Omental fat pad (tissue), 3 donors: ENCODE measurements at regions not wholly inside any gene's neighbourhood (a gene's known extent, or its start where the extent isn't known, plus 50 kb on each side); places are given as distances from the start of the nearest gene placed in this dataset.

ENCODE experiments used
- ATAC-seq: fragments of 150-250 bp; one replicate; pipeline ENCODE4 v1.9.1; 2016; ENCODE audit warnings: mild to moderate bottlenecking, moderate library complexity; ENCODE audit not compliant: low FRiP score
- DNase-seq: peaks from one replicate; pipeline ENCODE4 v3.0.0-alpha.2; 2019; ENCODE audit warnings: low spot score
- TF ChIP-seq, protein P1 (sequence below), 3 donors: fragments of 450-650 bp; IDR thresholded peaks; one replicate each; pipeline ENCODE4 v1.5.1; 2016 to 2017; ENCODE audit warnings: antibody characterized with exemption in 3 of 3, mild to moderate bottlenecking in 3 of 3, moderate library complexity in 2 of 3

DNA sequence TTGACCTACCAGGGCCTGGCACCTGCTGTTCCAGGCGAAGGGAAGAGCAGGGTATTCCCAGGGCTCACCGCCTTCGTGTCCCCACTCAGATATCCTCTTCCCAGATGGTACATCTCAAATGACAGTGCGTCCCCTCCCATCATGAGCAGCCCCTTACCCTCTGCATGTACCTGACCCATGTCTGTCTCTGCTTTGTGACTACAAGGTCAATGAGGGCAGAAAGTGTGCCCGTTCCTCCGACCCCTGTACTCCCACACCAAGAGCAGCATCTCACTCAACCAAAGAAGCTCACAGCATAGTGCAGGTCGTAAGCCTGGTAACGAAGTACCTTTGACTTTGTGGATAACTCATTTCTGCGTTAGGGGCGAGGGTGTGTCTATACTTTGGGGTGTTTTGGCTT, 142.6 kb downstream of the KATNIP start:
- TF ChIP-seq, protein P1, sequence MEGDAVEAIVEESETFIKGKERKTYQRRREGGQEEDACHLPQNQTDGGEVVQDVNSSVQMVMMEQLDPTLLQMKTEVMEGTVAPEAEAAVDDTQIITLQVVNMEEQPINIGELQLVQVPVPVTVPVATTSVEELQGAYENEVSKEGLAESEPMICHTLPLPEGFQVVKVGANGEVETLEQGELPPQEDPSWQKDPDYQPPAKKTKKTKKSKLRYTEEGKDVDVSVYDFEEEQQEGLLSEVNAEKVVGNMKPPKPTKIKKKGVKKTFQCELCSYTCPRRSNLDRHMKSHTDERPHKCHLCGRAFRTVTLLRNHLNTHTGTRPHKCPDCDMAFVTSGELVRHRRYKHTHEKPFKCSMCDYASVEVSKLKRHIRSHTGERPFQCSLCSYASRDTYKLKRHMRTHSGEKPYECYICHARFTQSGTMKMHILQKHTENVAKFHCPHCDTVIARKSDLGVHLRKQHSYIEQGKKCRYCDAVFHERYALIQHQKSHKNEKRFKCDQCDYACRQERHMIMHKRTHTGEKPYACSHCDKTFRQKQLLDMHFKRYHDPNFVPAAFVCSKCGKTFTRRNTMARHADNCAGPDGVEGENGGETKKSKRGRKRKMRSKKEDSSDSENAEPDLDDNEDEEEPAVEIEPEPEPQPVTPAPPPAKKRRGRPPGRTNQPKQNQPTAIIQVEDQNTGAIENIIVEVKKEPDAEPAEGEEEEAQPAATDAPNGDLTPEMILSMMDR (IDR thresholded peaks at IDR 0.05): no peak
- DNase-seq (no peak), ATAC-seq (no peak)

DNA sequence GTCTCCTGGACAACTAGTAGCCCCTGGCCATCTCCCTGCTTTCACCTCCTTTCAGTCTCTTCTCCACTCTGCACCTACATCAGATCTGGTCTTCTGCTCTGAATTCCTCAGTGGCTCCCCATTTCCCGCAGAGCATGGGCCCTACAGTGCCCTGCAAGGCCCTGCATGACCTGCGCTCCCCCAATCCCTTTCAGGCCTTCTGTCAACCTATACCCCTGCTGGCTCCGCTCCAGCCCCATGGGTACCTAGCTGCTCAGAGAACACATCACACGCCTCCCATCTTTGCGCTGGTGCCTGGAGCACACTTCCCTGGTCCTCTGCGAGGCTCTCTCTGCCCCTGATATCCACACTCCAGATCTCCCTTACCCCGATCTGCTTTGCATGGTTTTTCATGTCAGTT, 145.2 kb downstream of the KATNIP start:
- TF ChIP-seq, protein P1 (IDR thresholded peaks at IDR 0.05): no peak
- no peak for ATAC-seq
- DNase-seq: no peak

DNA sequence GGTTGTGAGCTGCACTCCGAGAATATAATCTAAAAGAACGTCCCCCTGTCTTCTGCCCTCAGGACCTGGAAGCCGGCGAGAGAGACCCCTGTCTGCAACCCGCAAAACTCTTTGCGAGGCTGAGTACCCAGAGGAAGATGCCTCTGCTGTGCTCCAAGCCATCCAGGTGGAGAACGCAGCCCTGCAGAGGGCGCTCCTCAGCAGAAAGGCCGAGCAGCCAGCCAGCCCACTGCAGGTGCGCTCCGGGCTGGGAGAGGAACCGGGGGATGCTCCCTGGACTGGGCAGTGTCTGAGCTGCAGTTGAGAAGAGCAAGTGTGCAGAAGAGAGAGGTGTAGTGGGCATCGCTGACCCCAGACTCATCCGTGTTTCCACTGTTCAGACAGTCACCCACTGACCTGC, 148.3 kb downstream of the KATNIP start:
- ATAC-seq (no peak), DNase-seq (no peak)
- TF ChIP-seq, protein P1 (IDR thresholded peaks at IDR 0.05): no peak

DNA sequence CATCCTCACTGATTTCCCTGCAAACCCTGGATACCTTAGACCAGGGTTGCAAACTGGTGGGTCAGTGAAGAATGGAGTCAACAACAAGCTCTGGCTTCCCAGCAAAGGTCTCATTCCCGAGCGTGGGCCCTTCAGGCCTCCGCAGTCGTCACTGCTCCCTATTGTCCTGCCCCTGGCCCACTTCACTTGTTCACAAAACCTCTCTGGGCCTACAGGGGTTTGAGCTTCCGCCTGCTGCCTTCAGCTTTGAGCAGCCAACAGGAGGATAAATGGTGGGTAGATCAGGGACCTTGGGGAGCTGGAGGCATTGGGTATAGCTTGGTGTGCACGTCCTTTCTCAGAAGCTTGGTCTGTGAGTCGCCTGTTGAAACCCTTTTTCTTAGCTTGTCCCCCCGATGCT, 148.8 kb downstream of the KATNIP start:
- TF ChIP-seq, protein P1 (IDR thresholded peaks at IDR 0.05): no peak
- DNase-seq: no peak
- no peak for ATAC-seq

DNA sequence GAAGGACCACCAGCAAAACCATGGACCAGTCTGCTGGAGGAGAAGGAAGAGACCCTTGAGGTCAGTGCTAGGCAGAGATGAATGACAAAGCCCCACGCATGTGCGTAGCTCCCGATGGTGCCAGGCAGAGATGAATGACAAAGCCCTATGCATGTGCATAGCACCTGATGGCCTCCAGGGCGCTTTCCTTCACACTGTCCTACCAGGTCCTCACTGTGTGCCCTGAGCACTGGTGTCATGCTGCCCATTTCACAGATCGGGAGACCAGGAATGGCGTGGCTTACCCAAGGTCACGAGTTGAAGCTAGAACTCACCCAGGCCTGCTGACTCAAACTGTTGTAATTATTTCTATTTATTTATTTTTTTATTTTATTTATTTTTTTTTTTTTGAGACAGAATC, 149.6 kb downstream of the KATNIP start:
- TF ChIP-seq, protein P1 (IDR thresholded peaks at IDR 0.05): no peak
- DNase-seq: no peak
- ATAC-seq: no peak

DNA sequence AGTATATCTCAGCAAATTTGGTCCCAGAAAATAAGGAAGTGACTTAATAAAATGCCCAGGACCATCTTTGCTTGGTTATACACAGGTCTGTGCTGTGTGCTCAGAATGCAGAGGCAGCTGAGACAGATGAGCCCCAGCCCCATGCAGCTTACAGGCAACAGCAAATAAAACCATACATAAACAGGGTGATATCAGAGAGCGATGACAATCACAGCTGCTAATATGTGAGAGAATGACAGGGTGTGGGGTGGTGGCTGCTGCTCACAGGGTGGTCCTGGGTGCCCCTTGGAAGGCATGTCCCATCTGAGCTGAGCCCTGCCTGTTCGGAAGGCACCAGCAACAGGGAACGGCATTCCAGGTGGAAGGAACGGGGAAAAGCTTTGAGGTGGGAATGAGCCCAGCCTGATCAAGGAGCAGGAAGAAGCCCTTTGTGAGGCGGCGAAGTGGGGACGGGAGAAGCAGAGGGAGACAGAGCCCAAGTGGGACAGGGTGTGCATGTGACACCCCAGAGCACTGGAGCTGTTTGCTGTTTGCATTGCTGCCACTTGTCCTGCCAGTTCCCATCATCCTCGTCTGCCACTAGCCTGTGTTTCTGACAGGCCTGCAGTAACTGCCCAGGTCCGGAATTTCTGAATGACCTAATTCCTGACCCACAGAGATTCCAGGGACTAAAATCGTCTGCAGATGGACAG, 150.5 kb downstream of the KATNIP start:
- DNase-seq (no peak), ATAC-seq (no peak)
- TF ChIP-seq, protein P1 (IDR thresholded peaks at IDR 0.05): no peak

DNA sequence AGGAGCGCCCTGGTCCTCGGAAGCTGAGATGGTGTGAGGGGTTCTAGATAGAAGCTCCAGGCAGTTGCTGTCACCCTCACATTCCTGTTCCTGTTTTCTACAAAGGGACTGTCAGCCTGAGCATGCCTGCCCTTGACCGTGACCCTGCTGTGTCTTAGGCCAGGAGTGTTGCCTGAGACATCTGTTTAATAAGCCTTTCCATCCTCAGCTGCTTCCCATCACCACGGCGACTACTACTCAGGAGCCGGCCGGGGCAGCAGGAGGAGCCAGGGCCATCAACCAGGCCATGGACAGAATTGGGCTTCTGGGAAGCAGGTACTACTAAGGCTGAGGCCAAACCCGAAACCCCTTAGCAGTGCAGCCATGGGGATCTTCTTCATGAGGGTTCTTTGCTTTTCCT, 151.4 kb downstream of the KATNIP start:
- TF ChIP-seq, protein P1 (IDR thresholded peaks at IDR 0.05): no peak
- ATAC-seq (no peak), DNase-seq (no peak)
